Epithelial cell of esophagus (primary cell): ENCODE measurements at regions not wholly inside any gene's neighbourhood (a gene's known extent, or its start where the extent isn't known, plus 50 kb on each side); places are given as distances from the start of the nearest gene placed in this dataset.

ENCODE experiments used
- DNase-seq: peaks from one replicate; pipeline ENCODE4 v3.0.0; 2010; ENCODE audit warnings: low read depth
- H3K4me3 ChIP-seq: 2 replicates; pipeline ENCODE4 v1.5.1; 2011; ENCODE audit warnings: mild to moderate bottlenecking, low read length, control low read depth
- CTCF ChIP-seq: IDR thresholded peaks from 2 replicates; pipeline ENCODE4 v1.5.1; 2011; ENCODE audit warnings: low read depth, mild to moderate bottlenecking, low read length, control low read depth, inconsistent platforms; ENCODE audit not compliant: insufficient read depth; ENCODE audit errors: missing control alignments

DNA sequence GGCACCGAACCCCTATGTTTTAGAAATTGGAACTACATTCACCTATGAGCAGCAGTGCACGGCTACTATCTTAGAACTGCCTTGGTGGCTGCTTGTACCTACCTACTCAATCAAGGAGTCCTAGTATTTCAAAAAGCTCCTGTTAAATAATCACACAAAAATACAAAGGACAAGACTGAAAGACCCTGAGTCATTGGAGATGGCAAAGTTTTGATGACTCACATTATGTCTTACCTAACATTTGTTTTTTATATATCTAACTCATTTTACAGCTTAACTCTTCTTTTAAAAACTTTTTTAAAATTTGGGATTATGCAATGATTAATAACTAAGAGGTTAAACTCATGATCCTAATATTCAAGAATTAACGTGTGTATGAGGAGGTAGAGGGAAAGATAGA, 1206.0 kb upstream of the TMPRSS15 start:
- TF ChIP-seq CTCF = no peak
- DNase-seq = no peak
- H3K4me3 ChIP-seq = no peak overlapping the region

DNA sequence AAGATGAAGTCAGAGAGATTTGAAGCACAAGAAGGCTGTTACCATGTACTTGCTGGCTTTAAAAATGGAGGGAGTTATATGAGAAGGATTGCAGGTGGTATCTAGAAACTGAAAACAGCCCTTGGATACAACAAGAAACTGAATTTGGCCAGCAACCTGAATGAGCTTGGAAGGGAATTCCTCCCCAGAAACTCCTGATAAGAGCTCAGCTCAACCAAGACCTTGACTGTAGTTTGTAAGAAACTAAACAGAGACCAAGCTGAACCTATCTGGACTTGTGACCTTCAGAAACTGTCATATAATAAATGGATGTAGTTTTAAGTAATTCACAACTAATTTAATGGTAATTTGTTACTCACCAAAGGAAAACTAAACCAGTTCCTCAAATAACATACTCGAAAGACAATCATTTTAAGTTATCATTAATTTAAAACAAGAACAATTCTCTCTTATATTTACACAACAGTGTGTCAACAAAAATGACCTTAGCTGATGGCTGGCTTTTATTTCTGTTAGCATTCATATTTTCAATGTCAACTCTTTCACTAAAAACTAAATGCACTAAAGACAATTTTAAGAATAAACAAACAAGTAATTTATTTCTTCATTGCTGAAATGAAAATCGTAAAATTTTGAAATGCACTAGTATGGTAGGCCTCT, 1218.4 kb upstream of the TMPRSS15 start:
- no peak overlapping the region for H3K4me3 ChIP-seq
- no peak for TF ChIP-seq CTCF

GRCh38 chr21:19640964-19641363, 1237.4 kb upstream of the TMPRSS15 start:
- no peak overlapping the region for H3K4me3 ChIP-seq
- TF ChIP-seq CTCF = no peak
- DNase-seq = no peak

More for the DNA sequence above, 1218.4 kb upstream of the TMPRSS15 start:
- DNase-seq = no peak

GRCh38 chr21:19648391-19648790, 1244.8 kb upstream of the TMPRSS15 start:
- no peak for DNase-seq
- H3K4me3 ChIP-seq = no peak overlapping the region
- no peak for TF ChIP-seq CTCF

DNA sequence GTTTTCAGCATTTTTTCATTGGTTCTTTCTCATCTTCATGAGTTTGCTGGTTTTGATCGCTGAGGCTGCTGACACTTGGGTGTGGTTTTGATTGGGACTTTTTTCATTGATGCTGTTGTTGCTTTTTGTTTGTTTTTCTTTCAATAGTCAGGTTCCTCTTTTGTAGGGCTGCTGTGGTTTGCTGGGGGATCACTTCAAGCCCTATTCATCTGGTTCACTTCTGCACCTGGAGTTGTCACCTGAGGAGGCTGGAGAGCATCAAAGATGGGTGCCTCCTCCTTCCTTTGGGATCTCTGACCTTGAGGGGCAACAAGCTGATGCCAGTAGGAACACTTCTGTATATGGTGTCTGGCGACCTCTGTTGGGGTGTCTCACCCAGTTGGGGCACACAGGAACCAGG, 1279.9 kb upstream of the TMPRSS15 start:
- no peak overlapping the region for H3K4me3 ChIP-seq
- TF ChIP-seq CTCF = no peak
- no peak for DNase-seq

GRCh38 chr21:19684328-19684727, 1280.7 kb upstream of the TMPRSS15 start:
- no peak overlapping the region for H3K4me3 ChIP-seq
- DNase-seq = no peak
- TF ChIP-seq CTCF = no peak

DNA sequence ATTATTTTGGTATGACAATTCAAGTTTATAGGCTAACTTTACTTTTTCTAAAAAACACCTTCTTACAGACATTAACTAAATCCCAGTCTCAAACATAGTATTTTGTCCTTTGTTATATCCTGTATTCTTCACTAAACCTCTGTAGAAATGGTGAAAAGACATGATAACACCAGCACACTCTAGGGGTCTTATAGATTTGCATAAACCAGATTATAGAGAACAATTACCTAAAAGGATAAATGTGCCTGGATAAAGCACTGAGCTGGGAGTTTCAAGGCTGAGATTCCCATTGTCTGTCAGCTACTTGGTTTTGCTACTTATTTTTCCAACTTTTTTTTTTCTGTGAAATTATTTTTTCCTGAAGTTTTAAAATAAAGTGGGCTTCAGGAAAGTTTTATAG, 1288.6 kb upstream of the TMPRSS15 start:
- TF ChIP-seq CTCF = no peak
- H3K4me3 ChIP-seq = no peak overlapping the region
- DNase-seq = no peak
